SJCRH30 (cell line): ENCODE measurements at regions not wholly inside any gene's neighbourhood (a gene's known extent, or its start where the extent isn't known, plus 50 kb on each side); places are given as distances from the start of the nearest gene placed in this dataset.

ENCODE experiments used
- DNase-seq, 2 experiments: peaks; one replicate each; pipeline ENCODE4 v3.0.0-alpha.2; 2015 to 2020
- H3K27ac ChIP-seq: fragments of 250-450 bp; sonication (Bioruptor Pico); 2 replicates; pipeline ENCODE4 v1.5.1; 2020; ENCODE audit warnings: mild to moderate bottlenecking, moderate library complexity
- H3K27me3 ChIP-seq: fragments of 250-450 bp; sonication (Bioruptor Pico); 2 replicates; pipeline ENCODE4 v1.5.1; 2020; ENCODE audit warnings: mild to moderate bottlenecking, moderate library complexity
- H3K36me3 ChIP-seq: fragments of 250-450 bp; sonication (Bioruptor Pico); 2 replicates; pipeline ENCODE4 v1.5.1; 2020; ENCODE audit warnings: mild to moderate bottlenecking, moderate library complexity
- H3K4me1 ChIP-seq: fragments of 250-450 bp; sonication (Bioruptor Pico); 2 replicates; pipeline ENCODE4 v1.5.1; 2020; ENCODE audit warnings: mild to moderate bottlenecking, moderate library complexity
- H3K4me3 ChIP-seq: fragments of 250-450 bp; sonication (Bioruptor Pico); 2 replicates; pipeline ENCODE4 v1.5.1; 2020; ENCODE audit warnings: mild to moderate bottlenecking, moderate library complexity
- H3K9me3 ChIP-seq: fragments of 250-450 bp; sonication (Bioruptor Pico); replicated peaks from 2 replicates; pipeline ENCODE4 v1.5.1; 2020; ENCODE audit warnings: mild to moderate bottlenecking, moderate library complexity

DNA sequence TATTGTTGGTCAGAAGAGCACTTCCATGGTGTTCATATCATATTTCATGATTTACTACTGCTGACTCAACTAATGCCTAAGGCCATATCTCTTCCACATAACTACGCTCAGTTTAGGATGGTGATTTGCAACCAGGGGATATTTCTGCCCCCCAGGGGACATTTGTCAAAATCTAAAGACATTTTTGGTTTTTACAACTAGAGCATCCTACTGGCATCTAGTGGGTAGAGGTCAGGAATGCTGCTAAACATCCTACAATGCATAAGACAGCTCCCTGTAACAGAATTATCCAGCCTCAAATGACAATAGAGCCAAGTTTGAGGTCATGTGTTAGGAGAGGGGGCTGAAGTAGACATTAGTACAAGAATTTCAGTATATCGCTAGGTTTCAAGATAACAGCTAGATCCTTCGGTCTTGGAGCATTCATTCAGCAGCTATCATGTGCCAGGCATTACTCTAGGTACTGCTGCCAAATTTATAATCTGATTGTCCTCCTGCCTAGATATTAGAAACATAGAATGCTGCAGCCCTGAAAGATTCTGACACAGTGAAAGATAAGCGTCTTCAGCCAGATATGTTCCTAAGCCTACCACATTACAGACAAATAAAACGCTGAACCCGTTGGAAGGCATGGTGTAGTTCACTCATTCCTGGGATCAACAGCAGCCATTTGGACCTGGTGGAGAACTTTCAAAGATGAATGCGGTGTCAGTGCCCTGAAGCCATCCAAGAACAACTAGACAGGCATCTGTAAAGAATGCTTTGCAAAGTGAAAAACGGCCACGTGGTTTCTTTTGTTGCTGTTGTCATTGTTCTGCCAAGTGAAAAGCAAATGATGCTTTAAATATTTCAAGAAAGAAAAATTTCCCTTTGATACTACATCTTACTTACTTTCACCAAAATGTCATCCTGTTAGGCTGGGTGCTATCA, 55.5 kb upstream of the FST start:
- Histone ChIP-seq H3K4me1 (peaks cover 28% of the 10 kb centered on the region), H3K27ac (no peak overlapping the region), H3K27me3 (no peaks in the 10 kb centered on the region), H3K4me3 (no peak overlapping the region), H3K36me3 (no peaks in the 10 kb centered on the region), H3K9me3 (no peaks in the 10 kb centered on the region)
- peak in 1 of 2 experiments; percentile 22 for DNase-seq

GRCh38 chr5:53425687-53426511, 54.5 kb upstream of the FST start:
- Histone ChIP-seq H3K4me1 (peaks cover 33% of the 10 kb centered on the region), H3K27ac (peak overlapping the region; percentile 4; the same call in 1 of the 2 replicates), H3K27me3 (no peaks in the 10 kb centered on the region), H3K4me3 (peak overlapping the region; percentile 28), H3K36me3 (no peaks in the 10 kb centered on the region), H3K9me3 (no peaks in the 10 kb centered on the region)
- peak; percentile 64 to 85 for DNase-seq

DNA sequence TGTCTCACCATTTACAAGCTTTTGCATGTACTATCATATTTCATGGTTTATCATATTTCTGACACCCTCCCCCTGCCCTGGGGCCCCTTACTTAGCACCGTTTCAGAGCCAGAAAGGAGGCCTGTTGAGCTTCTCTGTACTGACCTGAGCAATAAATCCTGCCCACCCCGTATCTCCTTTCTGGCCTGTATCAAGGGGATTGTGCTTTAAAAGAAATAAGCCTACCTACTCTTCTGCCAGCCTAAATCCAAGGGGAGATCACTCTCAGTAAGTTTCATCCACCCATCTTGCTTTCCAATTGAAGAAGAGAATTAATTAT, 54.0 kb upstream of the FST start:
- Histone ChIP-seq H3K4me3 (peak overlapping the region; percentile 28), H3K36me3 (no peaks in the 10 kb centered on the region), H3K27ac (peak overlapping the region; percentile 4; the same call in 1 of the 2 replicates), H3K27me3 (no peaks in the 10 kb centered on the region), H3K9me3 (no peaks in the 10 kb centered on the region), H3K4me1 (peaks cover 33% of the 10 kb centered on the region)
- DNase-seq, result peak; percentile 39 to 68

- H3K9me3 ChIP-seq, result no peaks in the 10 kb centered on the region
- H3K27me3 ChIP-seq, result no peaks in the 10 kb centered on the region
- peak overlapping the region; percentile 4; the same call in 1 of the 2 replicates for H3K27ac ChIP-seq
- peaks cover 33% of the 10 kb centered on the region for H3K4me1 ChIP-seq
- no peak overlapping the region for H3K4me3 ChIP-seq
- DNase-seq, result peak in 1 of 2 experiments; percentile 50
- H3K36me3 ChIP-seq, result no peaks in the 10 kb centered on the region
Observed at GRCh38 chr5:53426878-53427277, 53.6 kb upstream of the FST start.

- Histone ChIP-seq H3K27me3 (no peaks in the 10 kb centered on the region), H3K27ac (no peak overlapping the region), H3K4me1 (peaks cover 33% of the 10 kb centered on the region), H3K4me3 (no peak overlapping the region), H3K9me3 (no peaks in the 10 kb centered on the region), H3K36me3 (no peaks in the 10 kb centered on the region)
- no peak for DNase-seq
Observed at GRCh38 chr5:53427965-53428364, 52.5 kb upstream of the FST start.

DNA sequence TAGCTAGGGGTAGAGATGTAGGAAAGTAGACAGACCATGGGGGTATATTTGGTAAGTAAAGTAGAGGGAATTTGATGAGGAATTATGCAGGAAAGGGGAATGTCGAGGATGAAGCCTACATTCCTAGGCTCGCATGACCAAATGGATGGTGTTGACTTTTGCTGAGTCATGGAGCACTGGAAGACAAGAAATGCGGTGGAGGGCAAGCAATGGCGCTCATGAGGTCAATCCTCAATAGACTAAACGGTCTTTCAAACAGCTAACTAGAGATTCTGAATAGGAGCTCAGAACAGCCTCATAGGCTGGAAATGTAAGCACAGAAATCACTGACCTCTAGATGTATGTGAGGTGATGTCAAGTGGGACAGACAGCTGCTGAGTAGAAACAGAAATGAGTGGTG, 50.7 kb upstream of the FST start:
- Histone ChIP-seq H3K36me3 (no peaks in the 10 kb centered on the region), H3K9me3 (no peaks in the 10 kb centered on the region), H3K27ac (no peak overlapping the region), H3K4me1 (peaks cover 26% of the 10 kb centered on the region), H3K4me3 (no peak overlapping the region), H3K27me3 (no peaks in the 10 kb centered on the region)
- peak in 1 of 2 experiments; percentile 18 for DNase-seq

DNA sequence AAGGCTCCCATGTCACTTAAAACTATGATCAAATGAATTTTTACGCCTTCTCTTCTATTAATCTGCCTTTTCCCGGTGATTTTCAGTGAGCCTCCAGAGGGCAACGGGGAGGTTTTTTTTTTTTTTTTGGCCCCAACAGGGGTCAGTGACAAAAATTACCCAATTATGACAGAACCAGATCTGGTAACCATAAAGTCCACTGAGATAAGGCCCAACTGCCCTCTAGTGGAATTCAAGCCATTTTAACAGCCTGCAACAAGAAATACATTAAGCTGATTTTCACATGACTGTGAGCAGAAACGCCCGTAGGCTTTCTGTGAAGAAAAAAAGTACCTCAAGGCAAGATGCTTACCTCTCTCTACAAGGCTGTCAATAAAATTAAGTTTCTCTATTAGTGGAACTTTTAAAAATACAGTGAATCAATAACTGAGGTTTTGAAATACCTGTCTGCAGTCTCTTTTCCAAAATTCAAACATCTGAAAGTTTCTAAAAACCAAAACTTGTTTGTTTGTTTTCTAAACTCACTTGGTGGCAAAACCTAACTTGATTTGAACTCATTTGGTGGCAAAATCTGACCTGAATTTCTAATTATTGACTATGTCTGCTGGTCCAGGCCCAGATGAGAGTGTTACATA, 49.7 kb upstream of the FST start:
- Histone ChIP-seq H3K4me1 (peaks cover 24% of the 10 kb centered on the region), H3K36me3 (no peaks in the 10 kb centered on the region), H3K27ac (no peak overlapping the region), H3K4me3 (no peak overlapping the region), H3K27me3 (no peaks in the 10 kb centered on the region), H3K9me3 (no peaks in the 10 kb centered on the region)
- DNase-seq, result peak; percentile 24 to 65
